ACC112 (cell line): ENCODE measurements at regions not wholly inside any gene's neighbourhood (a gene's known extent, or its start where the extent isn't known, plus 50 kb on each side); places are given as distances from the start of the nearest gene placed in this dataset.

Experiments
- H2AFZ ChIP-seq: fragments of 200-600 bp; sonication (generic); one replicate; pipeline ENCODE4 v1.6.0; 2017; ENCODE audit warnings: antibody characterized with exemption, low read length; ENCODE audit not compliant: unreplicated experiment
- H3K27ac ChIP-seq: fragments of 200-600 bp; sonication (generic); 2 replicates; pipeline ENCODE4 v1.5.1; 2014; ENCODE audit warnings: low read depth, mild to moderate bottlenecking, antibody characterized with exemption, low read length, moderate library complexity
- H3K27me3 ChIP-seq: fragments of 200-600 bp; sonication (generic); 2 replicates; pipeline ENCODE4 v1.6.1; 2014; ENCODE audit warnings: mild to moderate bottlenecking, antibody characterized with exemption, low read length, moderate library complexity, mixed read lengths; ENCODE audit not compliant: insufficient read depth
- H3K36me3 ChIP-seq: fragments of 200-600 bp; sonication (generic); 2 replicates; pipeline ENCODE4 v1.6.1; 2016; ENCODE audit warnings: mild to moderate bottlenecking, antibody characterized with exemption, low read length, moderate library complexity, mixed read lengths; ENCODE audit not compliant: insufficient read depth
- H3K4me1 ChIP-seq: fragments of 200-600 bp; sonication (generic); one replicate; pipeline ENCODE4 v1.6.1; 2016; ENCODE audit warnings: low read length, mixed read lengths; ENCODE audit not compliant: insufficient read depth, unreplicated experiment, control insufficient read depth
- H3K4me3 ChIP-seq: fragments of 200-600 bp; sonication (generic); 2 replicates; pipeline ENCODE4 v1.5.1; 2014; ENCODE audit warnings: mild to moderate bottlenecking, low read depth, low read length
- H3K79me2 ChIP-seq: fragments of 200-600 bp; sonication (generic); one replicate; pipeline ENCODE4 v1.6.0; 2016; ENCODE audit warnings: low read length; ENCODE audit not compliant: control insufficient read depth, unreplicated experiment, insufficient read depth

- no peak overlapping the region for H3K4me3 ChIP-seq
- H3K27me3 ChIP-seq: no peaks in the 10 kb centered on the region
Observed at GRCh38 chrX:36543499-36543898, 464.7 kb upstream of the FAM47C start.

DNA sequence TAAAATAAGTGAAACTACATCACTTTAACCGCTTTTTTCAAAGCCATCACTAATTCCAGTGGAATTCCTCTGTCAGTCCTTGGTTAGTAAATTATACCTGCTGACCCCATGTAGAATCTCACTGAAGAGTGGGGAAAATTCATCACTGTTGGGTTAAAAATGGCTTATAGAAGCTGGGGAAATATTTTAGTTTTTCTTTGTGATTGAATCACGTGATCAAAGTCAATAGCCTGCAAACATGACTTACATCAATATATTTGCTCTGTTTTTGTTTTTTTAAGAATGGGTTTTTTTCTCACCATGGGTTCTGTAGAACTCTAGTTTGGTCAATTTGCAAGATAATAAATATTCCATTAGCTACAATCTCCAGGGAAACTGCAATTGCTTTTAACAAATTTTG, 445.2 kb upstream of the FAM47C start:
- no peaks in the 10 kb centered on the region for H3K4me1 ChIP-seq
- H3K36me3 ChIP-seq: no peaks in the 10 kb centered on the region
- H3K27me3 ChIP-seq: no peaks in the 10 kb centered on the region
- H3K27ac ChIP-seq: no peak overlapping the region
- no peaks in the 10 kb centered on the region for H3K79me2 ChIP-seq
- H3K4me3 ChIP-seq: no peak overlapping the region
- no peak overlapping the region for H2AFZ ChIP-seq

More at GRCh38 chrX:36543499-36543898, 464.7 kb upstream of the FAM47C start:
- H3K27ac ChIP-seq: no peak overlapping the region
- no peaks in the 10 kb centered on the region for H3K4me1 ChIP-seq
- no peaks in the 10 kb centered on the region for H3K36me3 ChIP-seq
- H3K79me2 ChIP-seq: no peaks in the 10 kb centered on the region
- H2AFZ ChIP-seq: no peak overlapping the region

- no peaks in the 10 kb centered on the region for H3K27me3 ChIP-seq
- H3K4me1 ChIP-seq: no peaks in the 10 kb centered on the region
- no peak overlapping the region for H3K4me3 ChIP-seq
- H3K36me3 ChIP-seq: no peaks in the 10 kb centered on the region
- H3K79me2 ChIP-seq: no peaks in the 10 kb centered on the region
- no peak overlapping the region for H3K27ac ChIP-seq
- no peak overlapping the region for H2AFZ ChIP-seq
Observed at GRCh38 chrX:36568946-36569345, 439.2 kb upstream of the FAM47C start.

GRCh38 chrX:36573720-36574119, 434.4 kb upstream of the FAM47C start:
- H2AFZ ChIP-seq: no peak overlapping the region
- no peaks in the 10 kb centered on the region for H3K4me1 ChIP-seq
- H3K27ac ChIP-seq: no peak overlapping the region
- H3K79me2 ChIP-seq: no peaks in the 10 kb centered on the region
- no peak overlapping the region for H3K4me3 ChIP-seq
- H3K27me3 ChIP-seq: no peaks in the 10 kb centered on the region
- no peaks in the 10 kb centered on the region for H3K36me3 ChIP-seq

DNA sequence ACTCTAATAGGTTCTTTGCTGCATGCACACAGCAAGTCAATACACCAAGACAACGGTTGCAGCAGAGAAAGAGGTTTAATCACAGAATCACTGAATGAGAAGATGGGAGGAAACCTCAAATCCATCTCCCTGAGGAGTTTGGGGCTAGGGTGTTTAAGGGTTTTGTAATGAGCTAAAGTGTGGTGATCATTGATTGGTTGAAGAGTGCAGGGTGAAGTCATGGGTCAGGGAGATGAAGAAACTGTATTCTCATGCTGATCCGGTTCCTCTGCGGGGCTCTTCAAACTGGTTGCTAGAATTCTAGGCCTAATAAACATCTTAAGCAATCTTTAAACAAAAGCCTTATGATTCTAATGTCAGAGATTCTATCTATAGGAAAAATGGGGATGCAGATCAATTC, 432.5 kb upstream of the FAM47C start:
- H2AFZ ChIP-seq: no peak overlapping the region
- H3K36me3 ChIP-seq: no peaks in the 10 kb centered on the region

DNA sequence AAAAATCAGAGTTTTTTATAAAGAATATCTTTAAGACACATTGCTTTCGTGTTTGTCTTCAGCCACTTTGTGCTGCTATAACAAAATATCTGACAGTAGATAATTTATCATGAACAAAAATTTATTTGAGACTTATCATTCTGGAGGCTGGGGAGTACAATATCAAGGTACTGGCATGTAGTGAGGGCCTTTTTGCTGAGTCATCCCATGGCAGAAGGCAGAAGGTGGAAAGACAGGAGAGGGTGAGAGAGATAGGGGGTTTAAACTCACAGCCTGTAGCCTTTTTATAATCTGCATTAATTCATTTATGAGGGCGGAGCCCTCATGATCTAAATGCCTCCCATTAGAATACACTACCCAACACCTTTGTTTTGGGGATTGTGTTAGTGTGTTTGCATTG, 431.2 kb upstream of the FAM47C start:
- no peak overlapping the region for H3K27ac ChIP-seq
- H3K4me1 ChIP-seq: no peaks in the 10 kb centered on the region
- no peaks in the 10 kb centered on the region for H3K27me3 ChIP-seq
- no peaks in the 10 kb centered on the region for H3K36me3 ChIP-seq
- no peaks in the 10 kb centered on the region for H3K79me2 ChIP-seq
- no peak overlapping the region for H2AFZ ChIP-seq
- H3K4me3 ChIP-seq: no peak overlapping the region

More for the DNA sequence above, 432.5 kb upstream of the FAM47C start:
- no peaks in the 10 kb centered on the region for H3K4me1 ChIP-seq
- H3K27me3 ChIP-seq: no peaks in the 10 kb centered on the region
- H3K4me3 ChIP-seq: no peak overlapping the region
- H3K27ac ChIP-seq: no peak overlapping the region
- no peaks in the 10 kb centered on the region for H3K79me2 ChIP-seq

GRCh38 chrX:36581030-36581429, 427.1 kb upstream of the FAM47C start:
- no peak overlapping the region for H3K4me3 ChIP-seq
- H3K79me2 ChIP-seq: no peaks in the 10 kb centered on the region
- H3K27ac ChIP-seq: no peak overlapping the region
- no peak overlapping the region for H2AFZ ChIP-seq
- no peaks in the 10 kb centered on the region for H3K36me3 ChIP-seq
- no peaks in the 10 kb centered on the region for H3K4me1 ChIP-seq
- H3K27me3 ChIP-seq: no peaks in the 10 kb centered on the region

- H3K79me2 ChIP-seq: no peaks in the 10 kb centered on the region
- no peak overlapping the region for H2AFZ ChIP-seq
- no peaks in the 10 kb centered on the region for H3K36me3 ChIP-seq
- no peak overlapping the region for H3K27ac ChIP-seq
- no peaks in the 10 kb centered on the region for H3K27me3 ChIP-seq
- no peak overlapping the region for H3K4me3 ChIP-seq
- H3K4me1 ChIP-seq: no peaks in the 10 kb centered on the region
Observed at GRCh38 chrX:36583674-36584073, 424.5 kb upstream of the FAM47C start.

- Histone ChIP-seq H3K36me3 (no peaks in the 10 kb centered on the region), H3K4me1 (no peaks in the 10 kb centered on the region), H3K27ac (no peak overlapping the region), H3K4me3 (no peak overlapping the region), H3K79me2 (no peaks in the 10 kb centered on the region), H3K27me3 (no peaks in the 10 kb centered on the region), H2AFZ (no peak overlapping the region)
Observed at GRCh38 chrX:36609616-36610585, 398.3 kb upstream of the FAM47C start.

DNA sequence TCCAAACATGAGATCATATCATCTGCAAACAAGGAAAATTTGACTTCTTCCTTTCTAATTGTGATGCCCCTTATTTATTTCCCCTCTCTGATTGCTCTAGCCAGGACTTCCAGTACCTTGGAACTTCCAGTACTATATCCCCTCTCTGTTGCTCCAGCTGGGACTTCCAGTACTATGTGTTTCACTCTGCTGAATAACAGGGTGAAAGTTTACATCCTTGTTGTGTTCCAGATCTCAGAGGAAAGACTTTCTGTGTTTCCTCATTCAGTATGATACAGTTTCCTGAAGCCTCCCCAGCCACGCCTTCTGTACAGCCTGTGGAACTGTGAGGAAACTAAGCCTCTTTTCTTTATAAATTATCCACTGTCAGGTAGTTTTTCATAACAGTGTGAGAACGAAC, 381.3 kb upstream of the FAM47C start:
- Histone ChIP-seq H3K4me1 (no peaks in the 10 kb centered on the region), H3K79me2 (no peaks in the 10 kb centered on the region), H3K27me3 (no peaks in the 10 kb centered on the region), H2AFZ (no peak overlapping the region), H3K27ac (no peak overlapping the region), H3K36me3 (no peaks in the 10 kb centered on the region), H3K4me3 (no peak overlapping the region)

- Histone ChIP-seq H3K4me1 (no peaks in the 10 kb centered on the region), H3K4me3 (no peak overlapping the region), H3K27me3 (no peaks in the 10 kb centered on the region), H3K36me3 (no peaks in the 10 kb centered on the region), H2AFZ (no peak overlapping the region), H3K27ac (no peak overlapping the region), H3K79me2 (no peaks in the 10 kb centered on the region)
Observed at GRCh38 chrX:36640232-36640631, 367.9 kb upstream of the FAM47C start.
